ENCODE measurements at regions not wholly inside any gene's neighbourhood (a gene's known extent, or its start where the extent isn't known, plus 50 kb on each side); places are given as distances from the start of the nearest gene placed in this dataset.

GRCh38 chr21:17396948-17397347 is 115.9 kb upstream of the CXADR start:
- TF ChIP-seq POLR2A (IDR thresholded peaks at IDR 0.05): no peak
- TF ChIP-seq, protein P1, sequence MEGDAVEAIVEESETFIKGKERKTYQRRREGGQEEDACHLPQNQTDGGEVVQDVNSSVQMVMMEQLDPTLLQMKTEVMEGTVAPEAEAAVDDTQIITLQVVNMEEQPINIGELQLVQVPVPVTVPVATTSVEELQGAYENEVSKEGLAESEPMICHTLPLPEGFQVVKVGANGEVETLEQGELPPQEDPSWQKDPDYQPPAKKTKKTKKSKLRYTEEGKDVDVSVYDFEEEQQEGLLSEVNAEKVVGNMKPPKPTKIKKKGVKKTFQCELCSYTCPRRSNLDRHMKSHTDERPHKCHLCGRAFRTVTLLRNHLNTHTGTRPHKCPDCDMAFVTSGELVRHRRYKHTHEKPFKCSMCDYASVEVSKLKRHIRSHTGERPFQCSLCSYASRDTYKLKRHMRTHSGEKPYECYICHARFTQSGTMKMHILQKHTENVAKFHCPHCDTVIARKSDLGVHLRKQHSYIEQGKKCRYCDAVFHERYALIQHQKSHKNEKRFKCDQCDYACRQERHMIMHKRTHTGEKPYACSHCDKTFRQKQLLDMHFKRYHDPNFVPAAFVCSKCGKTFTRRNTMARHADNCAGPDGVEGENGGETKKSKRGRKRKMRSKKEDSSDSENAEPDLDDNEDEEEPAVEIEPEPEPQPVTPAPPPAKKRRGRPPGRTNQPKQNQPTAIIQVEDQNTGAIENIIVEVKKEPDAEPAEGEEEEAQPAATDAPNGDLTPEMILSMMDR (IDR thresholded peaks at IDR 0.05): no peak

All from heart left ventricle (tissue), 13 donors.